ENCODE measurements at regions not wholly inside any gene's neighbourhood (a gene's known extent, or its start where the extent isn't known, plus 50 kb on each side); places are given as distances from the start of the nearest gene placed in this dataset.

DNA sequence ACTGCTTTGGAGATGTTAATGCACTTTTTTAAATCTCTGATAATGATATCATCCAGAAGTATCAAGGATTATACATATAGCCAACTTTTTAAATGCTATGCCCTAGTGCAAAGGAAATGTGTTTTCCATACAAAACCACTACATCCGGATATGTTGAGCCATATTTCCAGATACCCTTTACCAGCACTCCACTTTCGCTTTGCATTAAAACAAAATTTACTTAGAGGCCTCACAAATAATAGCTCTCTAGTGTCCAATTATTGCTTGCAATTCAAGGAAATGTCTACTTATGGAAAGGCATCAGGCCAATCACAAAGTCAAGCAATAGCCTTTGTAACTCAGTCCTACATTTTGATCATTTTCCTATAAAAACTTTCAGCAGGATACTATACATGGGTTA lies 1072.8 kb upstream of the INTU start:
- H3K4me1 ChIP-seq (ENCODE audit: control insufficient read depth, insufficient read depth, low read length): no peaks in the 10 kb centered on the region

More for the DNA sequence above, 1072.8 kb upstream of the INTU start:
- in situ Hi-C loops (cut with MboI): no loop called here
- ChIA-PET SMC1A (ENCODE audit: uncharacterized antibody, unreplicated experiment) (no interaction called here), POLR2A (no interaction called here), CTCF (no interaction called here), RAD21 (ENCODE audit: unreplicated experiment) (no interaction called here)
- DNase-seq (ENCODE audit: low read depth, low spot score): no peak
- TF ChIP-seq KDM1A (IDR thresholded peaks at IDR 0.05; ENCODE audit: borderline replicate concordance): no peak
- TF ChIP-seq, protein P1, sequence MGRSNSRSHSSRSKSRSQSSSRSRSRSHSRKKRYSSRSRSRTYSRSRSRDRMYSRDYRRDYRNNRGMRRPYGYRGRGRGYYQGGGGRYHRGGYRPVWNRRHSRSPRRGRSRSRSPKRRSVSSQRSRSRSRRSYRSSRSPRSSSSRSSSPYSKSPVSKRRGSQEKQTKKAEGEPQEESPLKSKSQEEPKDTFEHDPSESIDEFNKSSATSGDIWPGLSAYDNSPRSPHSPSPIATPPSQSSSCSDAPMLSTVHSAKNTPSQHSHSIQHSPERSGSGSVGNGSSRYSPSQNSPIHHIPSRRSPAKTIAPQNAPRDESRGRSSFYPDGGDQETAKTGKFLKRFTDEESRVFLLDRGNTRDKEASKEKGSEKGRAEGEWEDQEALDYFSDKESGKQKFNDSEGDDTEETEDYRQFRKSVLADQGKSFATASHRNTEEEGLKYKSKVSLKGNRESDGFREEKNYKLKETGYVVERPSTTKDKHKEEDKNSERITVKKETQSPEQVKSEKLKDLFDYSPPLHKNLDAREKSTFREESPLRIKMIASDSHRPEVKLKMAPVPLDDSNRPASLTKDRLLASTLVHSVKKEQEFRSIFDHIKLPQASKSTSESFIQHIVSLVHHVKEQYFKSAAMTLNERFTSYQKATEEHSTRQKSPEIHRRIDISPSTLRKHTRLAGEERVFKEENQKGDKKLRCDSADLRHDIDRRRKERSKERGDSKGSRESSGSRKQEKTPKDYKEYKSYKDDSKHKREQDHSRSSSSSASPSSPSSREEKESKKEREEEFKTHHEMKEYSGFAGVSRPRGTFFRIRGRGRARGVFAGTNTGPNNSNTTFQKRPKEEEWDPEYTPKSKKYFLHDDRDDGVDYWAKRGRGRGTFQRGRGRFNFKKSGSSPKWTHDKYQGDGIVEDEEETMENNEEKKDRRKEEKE (IDR thresholded peaks at IDR 0.05): no peak
- TF ChIP-seq ZNF384 (IDR thresholded peaks at IDR 0.05; ENCODE audit: borderline replicate concordance, low read depth, low read length): no peak
- TF ChIP-seq SMAD5 (IDR thresholded peaks at IDR 0.05; ENCODE audit: low read depth): no peak
- TF ChIP-seq MTA3 (IDR thresholded peaks at IDR 0.05; ENCODE audit: borderline replicate concordance, low read length): no peak
- TF ChIP-seq GABPA (IDR thresholded peaks at IDR 0.05; ENCODE audit: low read depth): no peak
- TF ChIP-seq SPI1 (IDR thresholded peaks at IDR 0.05; ENCODE audit: borderline replicate concordance, insufficient read depth, low read depth, low read length): no peak
- TF ChIP-seq CBX5 (IDR thresholded peaks at IDR 0.05; ENCODE audit: low read depth): no peak
- TF ChIP-seq NFYA (IDR thresholded peaks at IDR 0.05; ENCODE audit: borderline replicate concordance, low read depth, low read length): no peak
- no peak for TF ChIP-seq BRCA1 (IDR thresholded peaks at IDR 0.05; ENCODE audit: low read depth, low read length)
- TF ChIP-seq SUPT20H (IDR thresholded peaks at IDR 0.05; ENCODE audit: borderline replicate concordance, control insufficient read depth, low read depth, low read length): no peak
- no peak for TF ChIP-seq USF2 (IDR thresholded peaks at IDR 0.05; ENCODE audit: borderline replicate concordance, low read depth, low read length)
- no peak for TF ChIP-seq EGR1 (IDR thresholded peaks at IDR 0.05; ENCODE audit: borderline replicate concordance in 1 of 2, low read depth in 2 of 2, low read length in 2 of 2)
- TF ChIP-seq PBX3 (IDR thresholded peaks at IDR 0.05; ENCODE audit: insufficient replicate concordance, low read depth, low read length): no peak
- no peak for TF ChIP-seq ETV6 (conservative IDR thresholded peaks at IDR 0.05 in 1 of 2, IDR thresholded peaks at IDR 0.05 in 1 of 2; ENCODE audit: borderline replicate concordance in 1 of 2, low read depth in 1 of 2)
- TF ChIP-seq RELA (IDR thresholded peaks at IDR 0.05; ENCODE audit: borderline replicate concordance, partially characterized antibody): no peak
- TF ChIP-seq NBN (IDR thresholded peaks at IDR 0.05): no peak
- TF ChIP-seq ATF3 (IDR thresholded peaks at IDR 0.05; ENCODE audit: borderline replicate concordance, extremely low read depth, low read depth, low read length): no peak
- no peaks in the 10 kb centered on the region for H3K9me3 ChIP-seq (replicated peaks; ENCODE audit: control insufficient read depth, insufficient read depth, low read length)
- H4K20me1 ChIP-seq (ENCODE audit: control insufficient read depth, insufficient read depth): no peaks in the 10 kb centered on the region
- FAIRE-seq: no peak
- no peak overlapping the region for H3K4me3 ChIP-seq
- H3K9ac ChIP-seq (ENCODE audit: control insufficient read depth, insufficient read depth, low read length): no peak overlapping the region
- H3K79me2 ChIP-seq (ENCODE audit: control insufficient read depth, insufficient read depth, low read length): no peaks in the 10 kb centered on the region
- H3K27me3 ChIP-seq (replicated peaks in 1 of 2; ENCODE audit: control insufficient read depth in 2 of 2, insufficient read depth in 2 of 2, low read length in 1 of 2): no peaks in the 10 kb centered on the region
- no TSS peak for BruUV-seq (replicated peaks)
- H3K27ac ChIP-seq (ENCODE audit: control insufficient read depth, insufficient read depth): no peak overlapping the region
- no peak for ATAC-seq
- 7% methylated on average over 2 of the region's 2 CpGs for WGBS (ENCODE audit: insufficient coverage, insufficient replicate concordance, low lambda C conversion rate, missing lambda C conversion rate)
- no peaks in the 10 kb centered on the region for H3K36me3 ChIP-seq (ENCODE audit: control insufficient read depth in 2 of 2, insufficient read depth in 2 of 2, low read length in 1 of 2)
- H3K4me2 ChIP-seq (ENCODE audit: control insufficient read depth, insufficient read depth): no peak overlapping the region
- intact Hi-C loops (cut with micrococcal nuclease; ENCODE audit: unreplicated experiment): no loop called here
- no peak overlapping the region for H2AFZ ChIP-seq (ENCODE audit: control insufficient read depth, low read depth, low read length)
